ENCODE measurements at regions not wholly inside any gene's neighbourhood (a gene's known extent, or its start where the extent isn't known, plus 50 kb on each side); places are given as distances from the start of the nearest gene placed in this dataset.

DNA sequence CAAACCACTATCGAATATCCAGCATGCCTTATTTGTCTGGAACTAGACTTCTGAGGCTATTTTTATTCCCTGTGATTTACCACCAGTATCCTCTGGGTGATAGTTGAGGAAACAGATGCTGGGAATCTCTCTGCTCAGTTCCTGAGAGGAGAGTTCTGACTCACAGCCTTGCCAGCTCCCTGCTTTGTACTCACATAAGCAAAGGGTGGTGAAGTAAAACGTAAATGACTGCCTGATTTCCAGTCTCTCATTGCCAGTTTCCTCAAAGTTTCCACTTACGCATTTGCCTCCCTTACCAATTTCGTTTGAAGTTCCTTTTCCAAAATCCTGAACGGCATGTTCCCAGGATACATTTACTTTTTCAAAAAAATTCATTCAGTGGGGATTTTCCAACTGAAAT is 69.2 kb upstream of the HNRNPA3 start:
- 48 to 58% (median 51%) methylated on average over 5 of the region's 5 CpGs for WGBS, 5 donors
- H3K36me3 ChIP-seq = no peaks in the 10 kb centered on the region
- peaks cover 0 to 9% (median 7%) of the 10 kb centered on the region in 4 donors for H3K4me1 ChIP-seq
- peak in 1 of 2 donors; percentile 62 for DNase-seq
- intact Hi-C loops (cut with DNase I; ENCODE audit: low total_unique reads) = no loop called here
- H3K4me3 ChIP-seq = no peak overlapping the region
- peaks cover 0 to 36% (median 8%) of the 10 kb centered on the region in 3 donors for H3K27me3 ChIP-seq
- no peak overlapping the region for H3K27ac ChIP-seq
- TF ChIP-seq, protein P1, sequence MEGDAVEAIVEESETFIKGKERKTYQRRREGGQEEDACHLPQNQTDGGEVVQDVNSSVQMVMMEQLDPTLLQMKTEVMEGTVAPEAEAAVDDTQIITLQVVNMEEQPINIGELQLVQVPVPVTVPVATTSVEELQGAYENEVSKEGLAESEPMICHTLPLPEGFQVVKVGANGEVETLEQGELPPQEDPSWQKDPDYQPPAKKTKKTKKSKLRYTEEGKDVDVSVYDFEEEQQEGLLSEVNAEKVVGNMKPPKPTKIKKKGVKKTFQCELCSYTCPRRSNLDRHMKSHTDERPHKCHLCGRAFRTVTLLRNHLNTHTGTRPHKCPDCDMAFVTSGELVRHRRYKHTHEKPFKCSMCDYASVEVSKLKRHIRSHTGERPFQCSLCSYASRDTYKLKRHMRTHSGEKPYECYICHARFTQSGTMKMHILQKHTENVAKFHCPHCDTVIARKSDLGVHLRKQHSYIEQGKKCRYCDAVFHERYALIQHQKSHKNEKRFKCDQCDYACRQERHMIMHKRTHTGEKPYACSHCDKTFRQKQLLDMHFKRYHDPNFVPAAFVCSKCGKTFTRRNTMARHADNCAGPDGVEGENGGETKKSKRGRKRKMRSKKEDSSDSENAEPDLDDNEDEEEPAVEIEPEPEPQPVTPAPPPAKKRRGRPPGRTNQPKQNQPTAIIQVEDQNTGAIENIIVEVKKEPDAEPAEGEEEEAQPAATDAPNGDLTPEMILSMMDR (IDR thresholded peaks at IDR 0.05) = no peak
- no peak for TF ChIP-seq POLR2A (IDR thresholded peaks at IDR 0.05)
- TF ChIP-seq EP300 (IDR thresholded peaks at IDR 0.05) = no peak
- TF ChIP-seq POLR2AphosphoS5 (IDR thresholded peaks at IDR 0.05) = peak in 1 of 3 donors; percentile 11
- H3K9me3 ChIP-seq = no peaks in the 10 kb centered on the region

DNA sequence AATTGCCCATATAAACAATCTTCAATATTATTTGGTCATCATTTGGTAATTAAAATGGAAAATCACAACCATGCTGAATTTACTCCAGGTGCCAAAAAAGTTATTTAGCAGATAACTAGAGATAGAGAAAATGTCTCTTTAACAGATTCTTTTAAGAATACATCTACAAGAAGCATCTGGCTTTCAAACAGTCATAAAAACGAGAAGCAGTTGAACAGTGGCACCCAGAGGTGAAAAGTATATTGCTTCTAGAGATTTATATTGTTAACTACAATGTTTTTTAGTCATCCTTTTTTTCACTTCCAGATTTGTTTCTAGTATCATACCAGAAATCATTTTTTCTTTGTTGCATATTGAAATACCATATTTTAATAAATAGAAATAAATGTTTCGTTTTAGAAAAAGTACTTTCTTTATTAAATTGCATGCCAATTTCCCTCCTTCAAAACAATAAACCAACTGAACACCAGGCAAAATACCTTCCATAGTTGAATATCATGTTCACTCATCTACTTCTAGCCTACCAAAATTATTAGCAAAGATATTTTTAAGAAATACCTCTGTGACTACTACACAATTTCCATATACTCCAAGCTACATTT is 65.4 kb upstream of the HNRNPA3 start:
- intact Hi-C loops (cut with DNase I; ENCODE audit: low total_unique reads) = loop anchor here (5.0 kb wide), 1 partner anchor 1020 kb away; the partner anchor contains the start of gene HOXD8
- WGBS, 5 donors = 0 to 4% (median 3%) methylated on average over 2 of the region's 2 CpGs

DNA sequence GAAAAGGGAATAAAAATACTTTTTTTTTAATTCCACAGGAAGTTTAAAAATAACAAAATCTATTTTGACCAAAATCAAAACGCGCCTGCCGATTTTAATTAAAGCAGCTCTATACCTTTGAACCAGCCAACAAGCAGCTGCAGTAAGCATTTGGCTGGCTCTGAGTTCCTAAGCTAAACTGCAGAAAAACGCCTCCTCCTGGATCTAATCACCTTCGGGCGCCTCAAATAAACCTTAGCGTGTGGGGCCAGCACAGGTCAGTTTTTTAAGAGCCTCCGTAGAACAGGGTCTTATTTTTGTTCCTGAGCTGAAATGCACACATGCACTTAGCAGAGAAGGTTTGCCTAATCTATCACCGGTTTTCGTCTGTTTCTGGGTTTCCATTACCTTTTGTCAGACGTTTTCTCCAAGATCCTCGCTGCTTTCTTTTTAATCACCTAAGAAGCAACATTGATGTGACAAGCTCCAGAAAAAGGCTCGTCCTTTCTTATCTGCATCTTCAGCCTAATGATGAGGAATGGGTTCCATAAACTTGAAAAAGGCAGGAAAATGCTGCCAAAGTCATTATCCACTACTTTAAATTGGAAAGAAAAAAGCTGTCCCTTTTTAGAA is 64.7 kb upstream of the HNRNPA3 start:
- no peaks in the 10 kb centered on the region for H3K36me3 ChIP-seq
- no peak overlapping the region for H3K27ac ChIP-seq
- intact Hi-C loops (cut with DNase I; ENCODE audit: low total_unique reads) = loop anchor here (5.0 kb wide), 1 partner anchor 1021 kb away; the partner anchor contains the start of gene HOXD8
- TF ChIP-seq POLR2A (IDR thresholded peaks at IDR 0.05) (no peak), POLR2AphosphoS5 (IDR thresholded peaks at IDR 0.05) (no peak), EP300 (IDR thresholded peaks at IDR 0.05) (no peak)
- TF ChIP-seq, protein P1 (IDR thresholded peaks at IDR 0.05) = no peak
- no peak for DNase-seq
- peaks cover 0 to 56% (median 8%) of the 10 kb centered on the region in 3 donors for H3K27me3 ChIP-seq
- no peaks in the 10 kb centered on the region for H3K9me3 ChIP-seq
- H3K4me1 ChIP-seq = peaks cover 0 to 14% (median 11%) of the 10 kb centered on the region in 4 donors
- 15 to 26% (median 20%) methylated on average over 13 of the region's 13 CpGs for WGBS, 5 donors
- H3K4me3 ChIP-seq = peak overlapping the region in 3 of 4 donors; percentile 40 to 51 (median 42)

More for the DNA sequence above, 65.4 kb upstream of the HNRNPA3 start:
- H3K9me3 ChIP-seq = no peaks in the 10 kb centered on the region
- H3K4me3 ChIP-seq = no peak overlapping the region
- TF ChIP-seq POLR2AphosphoS5 (IDR thresholded peaks at IDR 0.05) = no peak
- TF ChIP-seq, protein P1 (IDR thresholded peaks at IDR 0.05) = peak in 5 of 7 experiments; percentile 12 to 55 (median 36)
- no peak for TF ChIP-seq EP300 (IDR thresholded peaks at IDR 0.05)
- no peak overlapping the region for H3K27ac ChIP-seq
- H3K27me3 ChIP-seq = peaks cover 0 to 56% (median 8%) of the 10 kb centered on the region in 3 donors
- peaks cover 0 to 14% (median 11%) of the 10 kb centered on the region in 4 donors for H3K4me1 ChIP-seq
- peak in 1 of 2 donors; percentile 80 for DNase-seq
- H3K36me3 ChIP-seq = no peaks in the 10 kb centered on the region

DNA sequence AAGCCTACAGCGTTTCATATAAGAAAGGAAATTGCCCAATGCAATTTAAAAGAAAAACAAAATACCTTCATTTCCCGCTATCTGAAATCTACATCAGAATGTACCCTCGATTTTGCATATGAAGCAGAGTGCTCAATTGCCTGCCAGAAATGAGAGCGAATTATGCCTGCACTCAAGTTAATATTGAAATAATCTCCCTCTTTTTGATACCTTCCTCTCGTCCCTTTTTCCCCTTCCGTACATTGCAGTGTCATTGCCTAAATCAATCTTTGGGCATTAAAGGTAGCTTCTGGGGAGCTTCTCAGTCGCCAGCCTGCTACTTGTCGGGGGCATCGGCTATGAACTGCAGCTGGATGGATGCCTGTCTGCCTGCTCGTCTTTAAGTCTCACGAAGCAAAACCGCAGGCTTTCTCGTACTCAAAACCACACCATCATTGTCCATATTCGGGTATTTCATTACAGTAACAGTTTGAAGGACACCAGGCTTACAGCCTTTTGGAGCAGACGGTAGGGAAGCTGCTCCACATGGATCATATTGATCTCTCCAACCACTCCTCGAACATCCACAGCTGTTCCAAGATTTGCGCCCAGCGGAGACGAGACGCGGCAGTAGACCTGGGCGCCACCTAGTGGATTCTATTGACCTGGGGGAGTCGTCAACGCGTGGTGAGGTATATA is 64.0 kb upstream of the HNRNPA3 start:
- no peaks in the 10 kb centered on the region for H3K36me3 ChIP-seq
- H3K4me3 ChIP-seq = peak overlapping the region; percentile 29 to 51 (median 41)
- peak; percentile 80 to 92 for DNase-seq
- H3K4me1 ChIP-seq = peaks cover 0 to 14% (median 11%) of the 10 kb centered on the region in 4 donors
- H3K27ac ChIP-seq = no peak overlapping the region
- intact Hi-C loops (cut with DNase I; ENCODE audit: low total_unique reads) = loop anchor here (5.0 kb wide), 1 partner anchor 1021 kb away; the partner anchor contains the start of gene HOXD8
- TF ChIP-seq, protein P1 (IDR thresholded peaks at IDR 0.05) = peak in 5 of 7 experiments; percentile 38 to 72 (median 64)
- TF ChIP-seq EP300 (IDR thresholded peaks at IDR 0.05) (no peak), POLR2A (IDR thresholded peaks at IDR 0.05) (no peak)
- peaks cover 0 to 56% (median 8%) of the 10 kb centered on the region in 3 donors for H3K27me3 ChIP-seq
- H3K9me3 ChIP-seq = no peaks in the 10 kb centered on the region
- 1 to 4% (median 3%) methylated on average over 25 of the region's 25 CpGs for WGBS, 5 donors

All from stomach (tissue), 8 donors.